ENCODE measurements at regions not wholly inside any gene's neighbourhood (a gene's known extent, or its start where the extent isn't known, plus 50 kb on each side); places are given as distances from the start of the nearest gene placed in this dataset.

DNA sequence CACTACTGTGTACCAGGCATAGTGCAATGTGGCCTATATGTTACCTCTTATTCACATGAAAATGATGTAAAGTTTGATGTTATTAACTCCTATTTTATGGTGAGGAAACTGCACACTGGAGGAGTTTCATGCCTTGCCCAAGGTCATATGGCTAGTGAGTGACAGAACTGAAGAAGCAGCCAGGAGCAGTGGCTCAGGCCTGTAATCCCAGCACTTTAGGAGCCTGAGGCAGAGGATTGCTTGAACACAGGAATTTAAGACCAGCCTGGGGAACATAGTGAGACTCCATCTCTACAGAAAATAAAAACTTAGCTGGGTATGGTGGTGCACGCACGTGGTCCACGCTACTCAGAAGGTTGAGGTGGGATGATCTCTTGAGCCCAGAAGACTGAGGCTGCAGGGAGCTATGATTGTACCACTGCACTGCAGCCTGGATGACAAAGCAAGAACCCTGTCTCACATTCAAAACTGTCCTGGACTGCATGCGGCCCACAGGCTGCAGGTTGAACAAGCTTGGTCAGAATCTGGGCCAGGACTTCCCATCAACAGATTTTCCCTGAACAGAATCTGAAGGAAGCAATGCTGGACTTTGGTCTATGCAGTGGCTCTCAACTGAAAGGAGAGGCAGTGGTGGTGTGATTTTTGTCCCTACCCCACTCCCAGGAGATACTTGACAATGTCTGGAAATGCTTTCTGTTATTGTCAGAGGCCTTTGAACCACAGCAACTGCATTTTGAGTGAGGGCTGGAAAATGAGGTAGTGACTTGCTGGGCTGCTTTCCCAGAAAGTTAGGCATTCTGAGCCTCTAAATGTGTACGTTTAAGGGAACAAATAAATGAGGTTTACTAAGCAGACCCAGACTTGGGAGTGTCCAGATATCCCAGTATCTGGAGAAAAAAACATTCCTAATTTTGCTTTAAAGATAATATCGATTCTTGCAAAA, 479.5 kb downstream of the TMEM114 start (continued):
- TF ChIP-seq CEBPB (IDR thresholded peaks at IDR 0.05; ENCODE audit: low read depth, low read length) (no peak), CHD1 (IDR thresholded peaks at IDR 0.05; ENCODE audit: low read depth, low read length) (no peak), JUN (IDR thresholded peaks at IDR 0.05; ENCODE audit: low read depth, low read length) (no peak), GTF2F1 (IDR thresholded peaks at IDR 0.05; ENCODE audit: borderline replicate concordance, low read depth, low read length) (no peak), CREB1 (IDR thresholded peaks at IDR 0.05) (no peak), SP4 (IDR thresholded peaks at IDR 0.05; ENCODE audit: low read length) (no peak), JUND (IDR thresholded peaks at IDR 0.05; ENCODE audit: low read length) (no peak), BCL11A (IDR thresholded peaks at IDR 0.05; ENCODE audit: low read depth in 2 of 2, low read length in 2 of 2) (no peak), NANOG (IDR thresholded peaks at IDR 0.05; ENCODE audit: insufficient read depth, low read depth, low read length, poor library complexity, severe bottlenecking) (no peak)
